PFSK-1 (cell line): ENCODE measurements at regions not wholly inside any gene's neighbourhood (a gene's known extent, or its start where the extent isn't known, plus 50 kb on each side); places are given as distances from the start of the nearest gene placed in this dataset.

Experiments
- FOXP2 ChIP-seq: optimal IDR thresholded peaks from 2 replicates; pipeline ENCODE3; 2011; ENCODE audit warnings: borderline replicate concordance, control low read depth, inconsistent platforms; ENCODE audit not compliant: insufficient read depth; ENCODE audit errors: extremely low read length, extremely low read depth
- POLR2AphosphoS5 ChIP-seq: IDR thresholded peaks from 2 replicates; pipeline ENCODE4 v1.6.1; 2012; ENCODE audit warnings: low read depth, mild to moderate bottlenecking, control low read depth, low read length, moderate library complexity
- SIN3A ChIP-seq: IDR thresholded peaks from 2 replicates; pipeline ENCODE4 v1.6.1; 2012; ENCODE audit warnings: mild to moderate bottlenecking, low read length, moderate library complexity, borderline replicate concordance; ENCODE audit not compliant: insufficient read depth
- TAF1 ChIP-seq: IDR thresholded peaks from 2 replicates; pipeline ENCODE4 v1.6.1; 2012; ENCODE audit warnings: low read length, control low read depth, borderline replicate concordance; ENCODE audit not compliant: insufficient read depth
- TF ChIP-seq, protein P1 (sequence below), 2 experiments: IDR thresholded peaks; 2 replicates each; pipeline versions ENCODE4 v1.6.1 to v1.8.0; 2011 to 2012; ENCODE audit warnings: low read depth in 2 of 2, low read length in 2 of 2, control low read depth in 1 of 2, inconsistent platforms in 1 of 2, mild to moderate bottlenecking in 1 of 2, moderate library complexity in 1 of 2; ENCODE audit not compliant: insufficient read depth in 1 of 2

GRCh38 chr6:145214570-145214969 is 520.8 kb downstream of the EPM2A start:
- TF ChIP-seq SIN3A = no peak
- TF ChIP-seq POLR2AphosphoS5 = no peak

- no peak for TF ChIP-seq FOXP2
Measured at GRCh38 chr6:145224450-145224849, 510.9 kb downstream of the EPM2A start.

GRCh38 chr6:145225500-145225899 is 509.8 kb downstream of the EPM2A start:
- TF ChIP-seq TAF1 (no peak), FOXP2 (no peak), SIN3A (no peak), POLR2AphosphoS5 (no peak)
- TF ChIP-seq, protein P1, sequence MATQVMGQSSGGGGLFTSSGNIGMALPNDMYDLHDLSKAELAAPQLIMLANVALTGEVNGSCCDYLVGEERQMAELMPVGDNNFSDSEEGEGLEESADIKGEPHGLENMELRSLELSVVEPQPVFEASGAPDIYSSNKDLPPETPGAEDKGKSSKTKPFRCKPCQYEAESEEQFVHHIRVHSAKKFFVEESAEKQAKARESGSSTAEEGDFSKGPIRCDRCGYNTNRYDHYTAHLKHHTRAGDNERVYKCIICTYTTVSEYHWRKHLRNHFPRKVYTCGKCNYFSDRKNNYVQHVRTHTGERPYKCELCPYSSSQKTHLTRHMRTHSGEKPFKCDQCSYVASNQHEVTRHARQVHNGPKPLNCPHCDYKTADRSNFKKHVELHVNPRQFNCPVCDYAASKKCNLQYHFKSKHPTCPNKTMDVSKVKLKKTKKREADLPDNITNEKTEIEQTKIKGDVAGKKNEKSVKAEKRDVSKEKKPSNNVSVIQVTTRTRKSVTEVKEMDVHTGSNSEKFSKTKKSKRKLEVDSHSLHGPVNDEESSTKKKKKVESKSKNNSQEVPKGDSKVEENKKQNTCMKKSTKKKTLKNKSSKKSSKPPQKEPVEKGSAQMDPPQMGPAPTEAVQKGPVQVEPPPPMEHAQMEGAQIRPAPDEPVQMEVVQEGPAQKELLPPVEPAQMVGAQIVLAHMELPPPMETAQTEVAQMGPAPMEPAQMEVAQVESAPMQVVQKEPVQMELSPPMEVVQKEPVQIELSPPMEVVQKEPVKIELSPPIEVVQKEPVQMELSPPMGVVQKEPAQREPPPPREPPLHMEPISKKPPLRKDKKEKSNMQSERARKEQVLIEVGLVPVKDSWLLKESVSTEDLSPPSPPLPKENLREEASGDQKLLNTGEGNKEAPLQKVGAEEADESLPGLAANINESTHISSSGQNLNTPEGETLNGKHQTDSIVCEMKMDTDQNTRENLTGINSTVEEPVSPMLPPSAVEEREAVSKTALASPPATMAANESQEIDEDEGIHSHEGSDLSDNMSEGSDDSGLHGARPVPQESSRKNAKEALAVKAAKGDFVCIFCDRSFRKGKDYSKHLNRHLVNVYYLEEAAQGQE (IDR thresholded peaks at IDR 0.05; ENCODE audit: insufficient read depth in 1 of 2, low read depth in 2 of 2, low read length in 2 of 2) = no peak

DNA sequence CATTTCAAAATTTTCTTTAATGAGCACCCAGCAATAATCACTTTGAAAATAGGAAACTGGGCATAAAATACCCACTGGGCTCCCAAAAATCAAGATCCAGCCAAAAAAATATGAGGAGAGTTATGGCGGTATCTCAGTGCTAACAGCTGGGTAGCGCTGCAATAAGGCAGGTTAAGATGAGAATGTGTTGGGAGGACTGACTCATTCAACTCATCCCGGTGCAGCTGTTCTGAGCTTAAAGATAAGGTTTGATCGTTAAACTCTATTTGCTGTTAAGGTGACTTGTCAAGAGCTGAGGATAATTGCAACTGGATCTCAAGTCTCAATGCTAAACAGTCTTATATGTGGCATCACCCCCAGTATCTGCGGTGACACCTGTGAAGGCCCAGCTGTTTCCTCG is 507.7 kb downstream of the EPM2A start:
- TF ChIP-seq TAF1 (no peak), FOXP2 (no peak), SIN3A (no peak), POLR2AphosphoS5 (no peak)
- TF ChIP-seq, protein P1 (IDR thresholded peaks at IDR 0.05; ENCODE audit: insufficient read depth in 1 of 2, low read depth in 2 of 2, low read length in 2 of 2) = no peak

DNA sequence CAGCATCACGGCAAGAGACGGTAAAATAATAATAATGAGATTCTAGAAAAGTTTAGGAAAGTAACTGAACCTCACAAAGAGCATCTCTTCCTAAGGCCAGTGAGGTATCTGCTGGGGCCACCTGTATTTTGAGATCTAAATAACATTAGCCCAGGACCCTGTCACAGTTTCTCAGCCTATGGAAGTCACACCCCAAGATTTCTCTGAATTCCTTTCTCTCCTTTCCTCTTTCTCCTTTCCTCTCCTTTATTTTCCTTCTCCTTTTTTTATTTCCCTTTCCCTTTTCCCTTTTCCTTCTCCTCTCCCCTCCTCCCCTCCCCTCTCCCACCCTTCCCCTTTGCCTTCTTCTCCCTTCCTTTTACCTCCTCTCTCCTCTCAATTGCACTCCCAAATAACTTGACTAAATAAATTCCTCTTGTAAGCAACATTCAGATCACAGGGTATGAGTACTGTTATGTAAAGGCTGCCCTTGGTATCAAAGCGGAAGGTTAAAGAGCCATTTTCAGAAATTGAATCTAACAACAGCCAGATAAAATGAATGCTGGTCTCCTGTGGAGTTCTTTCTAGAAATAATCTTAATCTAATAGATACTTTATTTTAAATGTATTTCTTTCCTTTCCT is 506.2 kb downstream of the EPM2A start:
- TF ChIP-seq FOXP2 (no peak), SIN3A (no peak), TAF1 (no peak), POLR2AphosphoS5 (no peak)
- TF ChIP-seq, protein P1 (IDR thresholded peaks at IDR 0.05; ENCODE audit: insufficient read depth in 1 of 2, low read depth in 2 of 2, low read length in 2 of 2) = no peak

GRCh38 chr6:145233955-145234354 is 501.4 kb downstream of the EPM2A start:
- TF ChIP-seq POLR2AphosphoS5 (no peak), SIN3A (no peak), TAF1 (no peak), FOXP2 (no peak)
- TF ChIP-seq, protein P1 (IDR thresholded peaks at IDR 0.05; ENCODE audit: insufficient read depth in 1 of 2, low read depth in 2 of 2, low read length in 2 of 2) = no peak
